IgD-negative memory B cell (primary cell): ENCODE measurements at regions not wholly inside any gene's neighbourhood (a gene's known extent, or its start where the extent isn't known, plus 50 kb on each side); places are given as distances from the start of the nearest gene placed in this dataset.

Experiments
- H3K27ac Mint-ChIP-seq, 3 donors: one replicate each; pipeline ENCODE4 v1.8.0; 2020 to 2022; ENCODE audit warnings: mild to moderate bottlenecking in 3 of 3, mixed read lengths in 3 of 3, moderate library complexity in 1 of 3
- H3K27me3 Mint-ChIP-seq: one replicate; pipeline ENCODE4 v1.8.0; 2021; ENCODE audit warnings: mixed read lengths
- H3K36me3 Mint-ChIP-seq: one replicate; pipeline ENCODE4 v1.8.0; 2020; ENCODE audit warnings: mild to moderate bottlenecking, mixed read lengths
- H3K4me1 Mint-ChIP-seq, 3 donors: one replicate each; pipeline ENCODE4 v1.8.0; 2020 to 2022; ENCODE audit warnings: mixed read lengths in 3 of 3, mild to moderate bottlenecking in 1 of 3
- H3K4me3 Mint-ChIP-seq, 4 donors: one replicate each; pipeline ENCODE4 v1.8.0; 2020 to 2022; ENCODE audit warnings: mild to moderate bottlenecking in 4 of 4, mixed read lengths in 4 of 4, moderate library complexity in 3 of 4
- H3K9me3 Mint-ChIP-seq, 3 donors: one replicate each; pipeline ENCODE4 v1.8.0; 2020 to 2021; ENCODE audit warnings: mixed read lengths in 3 of 3, mild to moderate bottlenecking in 1 of 3

- H3K4me3 Mint-ChIP-seq: no peak overlapping the region
- H3K4me1 Mint-ChIP-seq: no peaks in the 10 kb centered on the region
- H3K36me3 Mint-ChIP-seq: no peaks in the 10 kb centered on the region
- peaks cover 12% of the 10 kb centered on the region for H3K27me3 Mint-ChIP-seq
- no peak overlapping the region for H3K27ac Mint-ChIP-seq
- H3K9me3 Mint-ChIP-seq: peaks cover 0 to 3% (median 2%) of the 10 kb centered on the region in 3 donors
These were observed 184.5 kb upstream of the CRY1 start for GRCh38 chr12:107277855-107278254.

DNA sequence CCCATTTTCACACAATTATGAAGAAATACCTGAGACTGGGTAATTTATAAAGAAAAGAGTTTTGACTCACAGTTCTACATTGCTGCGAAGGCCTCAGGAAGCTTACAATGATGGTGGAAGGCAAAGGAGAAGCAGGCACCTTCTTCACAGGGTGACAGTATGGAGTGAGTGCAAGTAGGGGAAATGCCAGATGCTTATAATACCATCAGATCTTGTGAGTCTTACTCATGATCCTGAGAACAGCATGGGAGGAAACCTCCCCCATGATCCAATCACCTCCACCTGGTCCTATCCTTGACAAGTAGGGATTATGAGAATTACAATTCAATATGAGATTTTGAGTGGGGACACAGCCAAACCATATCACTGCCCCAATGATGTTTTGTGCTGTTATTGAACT lies 189.3 kb upstream of the CRY1 start:
- peaks cover 0 to 3% (median 3%) of the 10 kb centered on the region in 3 donors for H3K9me3 Mint-ChIP-seq
- H3K36me3 Mint-ChIP-seq: no peaks in the 10 kb centered on the region
- no peaks in the 10 kb centered on the region for H3K4me1 Mint-ChIP-seq
- no peak overlapping the region for H3K4me3 Mint-ChIP-seq
- peaks cover 2% of the 10 kb centered on the region for H3K27me3 Mint-ChIP-seq
- no peak overlapping the region for H3K27ac Mint-ChIP-seq

DNA sequence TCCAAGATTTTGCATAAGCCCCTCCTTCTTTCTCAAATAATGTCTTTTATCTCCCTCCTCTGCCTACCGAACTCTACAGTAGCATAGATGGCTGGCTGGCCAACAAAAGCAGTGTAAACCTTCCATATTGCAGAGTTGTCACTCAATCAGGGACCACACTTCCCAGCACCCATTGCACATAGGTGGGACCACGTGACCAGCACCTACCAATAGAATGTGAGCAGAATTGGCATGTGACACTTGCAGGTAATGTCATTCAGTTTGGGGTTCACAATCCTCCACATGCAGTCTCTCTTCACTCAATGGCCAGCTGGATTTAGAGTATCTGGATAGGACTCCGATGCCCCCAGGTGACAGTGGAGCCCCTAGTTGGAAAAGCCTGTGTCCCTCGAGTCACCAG lies 190.3 kb upstream of the CRY1 start:
- peaks cover 2% of the 10 kb centered on the region for H3K27me3 Mint-ChIP-seq
- no peak overlapping the region for H3K27ac Mint-ChIP-seq
- H3K9me3 Mint-ChIP-seq: peaks cover 0 to 3% (median 1%) of the 10 kb centered on the region in 3 donors
- H3K36me3 Mint-ChIP-seq: no peaks in the 10 kb centered on the region
- peaks cover 0 to 1% (median 0%) of the 10 kb centered on the region in 3 donors for H3K4me1 Mint-ChIP-seq
- no peak overlapping the region for H3K4me3 Mint-ChIP-seq

- H3K27ac Mint-ChIP-seq: no peak overlapping the region
- peaks cover 2% of the 10 kb centered on the region for H3K27me3 Mint-ChIP-seq
- H3K4me1 Mint-ChIP-seq: peaks cover 0 to 1% (median 0%) of the 10 kb centered on the region in 3 donors
- peaks cover 0 to 1% (median 0%) of the 10 kb centered on the region in 3 donors for H3K9me3 Mint-ChIP-seq
- H3K4me3 Mint-ChIP-seq: no peak overlapping the region
- no peaks in the 10 kb centered on the region for H3K36me3 Mint-ChIP-seq
These were observed 191.3 kb upstream of the CRY1 start for GRCh38 chr12:107284692-107285091.

DNA sequence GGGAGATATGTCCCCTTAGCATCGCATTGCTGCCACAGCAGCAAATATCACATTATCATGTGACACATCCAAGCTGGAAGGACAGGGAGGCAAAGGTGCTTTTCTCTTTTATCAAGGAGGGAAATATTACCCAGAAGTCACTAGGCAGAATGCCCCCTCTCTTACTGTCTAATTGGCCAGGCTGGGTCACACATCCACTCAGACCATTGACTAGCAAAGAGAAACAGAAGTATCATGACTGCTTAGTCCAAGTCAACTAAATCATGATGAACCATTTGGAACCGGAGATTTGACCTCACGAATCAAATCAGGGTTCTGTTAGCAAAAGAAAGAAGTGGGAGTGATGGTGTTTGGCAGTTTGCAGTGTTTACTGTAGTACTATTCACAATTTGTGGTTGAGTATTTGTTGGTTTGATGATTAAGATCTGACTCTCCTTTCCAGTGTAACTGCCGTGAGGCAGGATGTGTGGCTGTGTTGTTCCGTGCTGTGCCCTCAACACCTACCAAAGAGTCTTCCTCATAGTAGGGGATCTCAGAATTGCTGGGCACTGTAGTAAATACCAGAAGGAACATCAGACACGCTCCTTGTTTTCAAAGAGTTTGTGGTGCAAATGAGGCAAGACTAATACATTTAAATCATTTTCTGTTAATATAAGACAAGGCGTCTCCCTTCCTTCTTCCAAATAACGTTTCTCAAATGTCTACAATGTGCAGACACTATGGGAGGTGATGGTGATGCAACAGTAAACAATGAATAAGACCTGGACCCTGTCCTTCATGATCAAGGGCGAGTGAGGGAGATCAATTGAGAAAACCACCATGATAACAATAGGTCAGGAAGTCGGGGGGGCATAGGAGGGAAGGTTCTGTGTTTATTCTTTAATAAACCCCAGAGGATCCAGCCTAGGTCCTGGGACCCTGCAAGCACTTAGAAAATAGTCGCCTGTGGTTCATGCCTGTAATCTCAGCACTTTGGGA lies 194.4 kb upstream of the CRY1 start:
- H3K27ac Mint-ChIP-seq: no peak overlapping the region
- peaks cover 0 to 1% (median 0%) of the 10 kb centered on the region in 3 donors for H3K4me1 Mint-ChIP-seq
- no peak overlapping the region for H3K4me3 Mint-ChIP-seq

GRCh38 chr12:107288414-107289127 lies 195.2 kb upstream of the CRY1 start:
- no peak overlapping the region for H3K27ac Mint-ChIP-seq

More for the DNA sequence above, 194.4 kb upstream of the CRY1 start:
- Mint-ChIP-seq H3K9me3 (peaks cover 0 to 1% (median 0%) of the 10 kb centered on the region in 3 donors), H3K36me3 (no peaks in the 10 kb centered on the region), H3K27me3 (peaks cover 5% of the 10 kb centered on the region)

GRCh38 chr12:107291018-107291417 lies 197.7 kb upstream of the CRY1 start:
- peaks cover 5% of the 10 kb centered on the region for H3K27me3 Mint-ChIP-seq
- no peaks in the 10 kb centered on the region for H3K9me3 Mint-ChIP-seq
- no peaks in the 10 kb centered on the region for H3K36me3 Mint-ChIP-seq
- peaks cover 0 to 1% (median 0%) of the 10 kb centered on the region in 3 donors for H3K4me1 Mint-ChIP-seq
- H3K27ac Mint-ChIP-seq: no peak overlapping the region
- H3K4me3 Mint-ChIP-seq: no peak overlapping the region

More at GRCh38 chr12:107288414-107289127, 195.2 kb upstream of the CRY1 start:
- H3K4me1 Mint-ChIP-seq: peaks cover 0 to 1% (median 0%) of the 10 kb centered on the region in 3 donors
- peaks cover 0 to under 1% (median 0%) of the 10 kb centered on the region in 3 donors for H3K9me3 Mint-ChIP-seq
- H3K27me3 Mint-ChIP-seq: peaks cover 5% of the 10 kb centered on the region
- no peaks in the 10 kb centered on the region for H3K36me3 Mint-ChIP-seq
- H3K4me3 Mint-ChIP-seq: no peak overlapping the region

DNA sequence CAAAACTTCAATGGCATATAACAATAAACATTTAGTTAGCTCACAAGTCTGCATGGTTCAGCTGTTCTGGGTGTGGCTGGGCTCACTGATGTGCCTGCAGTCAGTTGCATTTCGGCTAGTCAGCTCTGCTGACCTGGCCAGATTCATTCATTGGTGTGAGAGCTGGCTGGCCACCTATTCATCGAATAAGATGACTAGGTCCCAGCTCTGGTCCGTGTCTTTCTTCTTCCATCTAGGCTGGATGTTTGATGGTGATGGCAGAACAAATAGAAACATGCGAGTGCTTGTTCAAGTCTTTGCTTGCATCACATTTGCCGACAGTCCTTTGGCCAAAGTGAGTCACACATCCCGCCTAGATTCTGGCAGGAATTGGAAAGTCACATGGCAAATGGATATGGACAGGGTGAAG lies 203.3 kb upstream of the CRY1 start:
- H3K9me3 Mint-ChIP-seq: peaks cover 0 to 2% (median 0%) of the 10 kb centered on the region in 3 donors
- H3K27me3 Mint-ChIP-seq: peaks cover 5% of the 10 kb centered on the region
- no peak overlapping the region for H3K27ac Mint-ChIP-seq
- no peaks in the 10 kb centered on the region for H3K36me3 Mint-ChIP-seq
- H3K4me3 Mint-ChIP-seq: no peak overlapping the region
- H3K4me1 Mint-ChIP-seq: peaks cover 0 to 1% (median 0%) of the 10 kb centered on the region in 3 donors

- no peak overlapping the region for H3K4me3 Mint-ChIP-seq
- no peak overlapping the region for H3K27ac Mint-ChIP-seq
These were observed 209.4 kb upstream of the CRY1 start for GRCh38 chr12:107302649-107303341.

DNA sequence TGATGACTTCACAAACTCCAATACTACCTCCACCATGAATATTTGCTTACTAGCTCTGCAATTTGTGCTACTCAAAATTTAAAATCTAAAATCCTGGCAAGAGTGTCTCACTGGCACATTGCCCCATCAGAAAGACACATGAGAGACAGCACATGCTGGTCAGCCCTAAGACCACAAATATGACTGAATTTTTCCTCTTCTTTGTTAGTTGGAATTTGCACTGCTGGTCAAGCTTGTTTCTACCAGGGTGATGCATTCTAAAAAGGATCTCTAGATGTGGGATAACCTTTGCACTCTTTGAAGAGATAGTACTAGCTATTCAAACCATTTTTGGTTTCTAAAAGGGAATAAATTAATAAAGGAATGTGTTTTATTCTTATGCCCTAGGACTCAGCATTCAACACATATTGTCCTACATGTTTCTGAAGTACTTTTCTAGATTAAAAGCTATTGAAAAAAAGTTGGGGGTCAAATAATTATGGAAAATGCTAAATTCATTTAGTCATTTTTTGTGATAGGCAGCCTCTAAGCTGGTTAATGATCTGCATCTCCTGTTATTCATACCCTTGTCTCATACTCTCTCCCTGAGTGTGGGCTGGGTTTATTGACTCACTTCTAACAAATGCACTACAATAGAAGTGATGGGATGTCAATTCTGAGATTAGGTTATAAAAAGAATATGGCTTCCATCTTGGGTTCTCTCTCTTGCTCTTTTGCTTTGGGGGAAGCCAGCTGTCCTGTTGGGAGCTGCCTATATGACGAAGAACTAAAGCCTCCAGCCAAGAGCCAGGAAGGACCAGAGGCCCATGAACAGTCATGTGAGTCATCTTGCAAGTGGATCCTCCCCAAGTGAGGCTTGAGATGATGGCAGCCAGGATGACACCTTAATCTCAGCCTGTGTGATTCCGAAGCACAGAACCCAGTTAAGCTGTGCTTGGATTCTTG lies 211.5 kb upstream of the CRY1 start:
- no peak overlapping the region for H3K4me3 Mint-ChIP-seq
- H3K9me3 Mint-ChIP-seq: peaks cover 2 to 6% (median 3%) of the 10 kb centered on the region in 3 donors
- no peak overlapping the region for H3K27ac Mint-ChIP-seq

More at GRCh38 chr12:107302649-107303341, 209.4 kb upstream of the CRY1 start:
- H3K9me3 Mint-ChIP-seq: peaks cover 2 to 6% (median 3%) of the 10 kb centered on the region in 3 donors
- H3K27me3 Mint-ChIP-seq: peaks cover 5% of the 10 kb centered on the region
- H3K4me1 Mint-ChIP-seq: peaks cover 0 to 2% (median 0%) of the 10 kb centered on the region in 3 donors
- H3K36me3 Mint-ChIP-seq: no peaks in the 10 kb centered on the region

DNA sequence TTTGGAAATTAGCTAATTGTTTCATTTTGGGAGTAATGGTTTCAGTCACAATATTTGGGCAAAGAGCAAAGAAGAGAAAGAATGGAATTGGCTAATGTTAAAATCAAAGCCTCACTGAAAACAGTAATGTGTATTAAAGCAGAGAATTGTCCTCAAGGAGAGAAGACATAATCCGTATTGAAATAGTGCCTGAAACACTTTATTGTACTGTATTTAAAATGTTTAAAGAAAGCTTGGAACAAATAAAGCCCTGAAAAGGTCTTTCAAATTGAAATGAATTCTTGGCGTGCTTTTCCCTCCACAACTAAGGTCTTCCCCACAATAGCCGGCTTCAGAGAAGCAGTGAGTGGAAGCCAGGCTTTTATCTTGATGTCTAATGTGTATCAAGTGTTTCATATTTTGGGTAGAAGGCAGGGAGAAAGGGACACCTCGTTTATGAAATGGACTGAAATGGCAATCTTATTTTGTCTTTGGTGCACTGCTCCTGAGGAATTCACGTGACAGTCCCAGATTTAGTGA lies 212.9 kb upstream of the CRY1 start:
- Mint-ChIP-seq H3K27me3 (peaks cover 18% of the 10 kb centered on the region), H3K9me3 (peaks cover 2 to 6% (median 3%) of the 10 kb centered on the region in 3 donors), H3K36me3 (no peaks in the 10 kb centered on the region), H3K4me3 (no peak overlapping the region), H3K4me1 (peaks cover 0 to 2% (median 0%) of the 10 kb centered on the region in 3 donors), H3K27ac (no peak overlapping the region)

More for the DNA sequence above, 211.5 kb upstream of the CRY1 start:
- H3K4me1 Mint-ChIP-seq: peaks cover 0 to 2% (median 0%) of the 10 kb centered on the region in 3 donors
- no peaks in the 10 kb centered on the region for H3K36me3 Mint-ChIP-seq
- H3K27me3 Mint-ChIP-seq: peaks cover 21% of the 10 kb centered on the region

DNA sequence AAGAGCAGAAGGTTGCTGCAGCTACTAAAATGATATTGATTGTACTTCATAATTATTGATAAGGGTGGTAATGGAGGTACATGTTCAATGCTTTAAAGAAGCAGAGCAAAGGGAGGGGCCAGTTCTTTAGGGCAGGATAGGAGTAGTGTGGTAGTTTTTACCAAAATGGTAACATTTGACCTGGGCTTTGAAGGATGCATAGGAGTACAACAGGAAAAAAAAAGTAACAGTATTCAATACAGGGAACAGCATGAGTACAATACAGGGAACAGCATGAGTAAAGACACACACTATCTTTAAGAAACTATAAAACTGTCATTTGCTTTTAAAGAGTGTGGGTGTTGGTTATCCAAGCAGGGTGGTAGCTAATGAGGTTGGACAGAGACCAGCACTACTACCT lies 215.0 kb upstream of the CRY1 start:
- no peak overlapping the region for H3K4me3 Mint-ChIP-seq
- H3K9me3 Mint-ChIP-seq: peaks cover 2 to 6% (median 3%) of the 10 kb centered on the region in 3 donors
- no peak overlapping the region for H3K27ac Mint-ChIP-seq
- peaks cover 26% of the 10 kb centered on the region for H3K27me3 Mint-ChIP-seq
- H3K4me1 Mint-ChIP-seq: peaks cover 0 to 9% (median 8%) of the 10 kb centered on the region in 3 donors
- no peaks in the 10 kb centered on the region for H3K36me3 Mint-ChIP-seq

GRCh38 chr12:107309020-107309419 lies 215.7 kb upstream of the CRY1 start:
- Mint-ChIP-seq H3K27me3 (peaks cover 27% of the 10 kb centered on the region), H3K9me3 (peaks cover 2 to 6% (median 3%) of the 10 kb centered on the region in 3 donors), H3K4me3 (no peak overlapping the region), H3K27ac (no peak overlapping the region), H3K36me3 (no peaks in the 10 kb centered on the region), H3K4me1 (peaks cover 0 to 9% (median 8%) of the 10 kb centered on the region in 3 donors)
